HG03469 (cell line): ENCODE measurements at regions not wholly inside any gene's neighbourhood (a gene's known extent, or its start where the extent isn't known, plus 50 kb on each side); places are given as distances from the start of the nearest gene placed in this dataset.
A peak's percentile ranks its signal among the peaks of the same experiment; 100 is the strongest.
"Not testable (repeated sequence)": the region's sequence is repeated elsewhere in the genome, so short reads cannot be mapped to it uniquely, and the experiment has no call there.

ENCODE experiments used
- ATAC-seq: cut with Tn5 transposase; IDR thresholded peaks from one replicate; pipeline ENCODE4 v1.9.1; 2021; ENCODE audit warnings: mild to moderate bottlenecking, moderate library complexity, moderate number of reproducible peaks; ENCODE audit not compliant: unreplicated experiment

- ATAC-seq, result no peak
Measured at GRCh38 chr1:147071142-147071541, 101.1 kb downstream of the PRKAB2 start.

DNA sequence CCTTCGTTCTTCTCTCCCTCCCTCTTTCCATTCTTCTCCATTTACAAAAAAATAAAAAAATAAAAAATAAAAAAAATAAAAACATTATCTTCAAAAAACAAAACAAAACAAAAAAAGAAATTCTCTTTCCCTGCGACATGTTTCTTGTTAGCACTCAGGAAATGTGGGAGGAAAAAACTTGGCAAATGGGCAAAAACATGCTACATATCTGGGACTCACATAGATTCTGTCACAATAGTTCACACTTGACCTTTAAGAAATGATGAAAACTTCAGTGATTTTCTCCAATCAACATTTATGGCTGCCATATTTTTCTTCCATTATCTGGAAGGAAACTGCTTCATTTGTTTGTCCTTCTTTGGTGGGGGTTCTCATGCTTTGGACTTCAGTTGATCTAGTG is 109.3 kb downstream of the PRKAB2 start:
- ATAC-seq, result no peak

- ATAC-seq, result not testable (repeated sequence)
Measured at GRCh38 chr1:147061880-147062279, 110.4 kb downstream of the PRKAB2 start.

GRCh38 chr1:147053269-147053668 is 115.1 kb downstream of the NBPF12 start:
- no peak for ATAC-seq

GRCh38 chr1:147052677-147053076 is 114.6 kb downstream of the NBPF12 start:
- ATAC-seq, result no peak

DNA sequence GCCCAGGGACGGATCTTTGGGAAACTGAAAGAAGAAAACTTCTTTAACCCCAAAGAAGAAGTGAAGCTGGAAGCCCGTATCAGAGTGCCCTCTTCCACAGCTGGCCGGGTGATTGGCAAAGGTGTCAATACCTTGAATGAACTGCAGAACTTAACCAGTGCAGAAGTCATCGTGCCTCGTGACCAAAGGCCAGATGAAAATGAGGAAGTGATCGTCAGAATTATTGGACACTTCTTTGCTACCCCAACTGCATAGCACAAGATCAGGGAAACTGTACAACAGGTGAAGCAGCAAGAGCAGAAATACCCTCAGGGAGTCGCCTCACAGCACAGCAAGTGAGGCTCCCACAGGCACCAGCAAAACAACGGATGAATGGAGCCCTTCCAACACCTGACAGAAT is 114.0 kb downstream of the NBPF12 start:
- no peak for ATAC-seq

GRCh38 chr1:147051136-147051535 is 113.0 kb downstream of the NBPF12 start:
- no peak for ATAC-seq

DNA sequence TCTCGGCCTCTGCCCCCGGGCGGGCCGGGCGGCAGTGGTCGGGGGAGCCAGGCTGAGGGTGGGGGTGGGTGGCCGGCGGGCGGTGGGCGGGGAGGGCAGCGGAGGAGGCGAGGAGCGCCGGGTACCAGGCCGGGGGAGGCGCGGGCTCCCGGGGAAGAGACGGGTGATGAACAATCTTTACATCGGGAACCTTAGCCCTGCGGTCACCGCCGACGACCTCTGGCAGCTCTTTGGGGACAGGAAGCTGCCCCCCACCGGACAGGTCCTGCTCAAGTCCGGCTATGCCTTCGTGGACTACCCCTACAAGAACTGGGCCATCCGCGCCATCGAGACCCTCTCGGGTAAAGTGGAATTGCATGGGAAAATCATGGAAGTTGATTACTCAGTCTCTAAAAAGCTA is 112.5 kb downstream of the NBPF12 start:
- no peak for ATAC-seq

DNA sequence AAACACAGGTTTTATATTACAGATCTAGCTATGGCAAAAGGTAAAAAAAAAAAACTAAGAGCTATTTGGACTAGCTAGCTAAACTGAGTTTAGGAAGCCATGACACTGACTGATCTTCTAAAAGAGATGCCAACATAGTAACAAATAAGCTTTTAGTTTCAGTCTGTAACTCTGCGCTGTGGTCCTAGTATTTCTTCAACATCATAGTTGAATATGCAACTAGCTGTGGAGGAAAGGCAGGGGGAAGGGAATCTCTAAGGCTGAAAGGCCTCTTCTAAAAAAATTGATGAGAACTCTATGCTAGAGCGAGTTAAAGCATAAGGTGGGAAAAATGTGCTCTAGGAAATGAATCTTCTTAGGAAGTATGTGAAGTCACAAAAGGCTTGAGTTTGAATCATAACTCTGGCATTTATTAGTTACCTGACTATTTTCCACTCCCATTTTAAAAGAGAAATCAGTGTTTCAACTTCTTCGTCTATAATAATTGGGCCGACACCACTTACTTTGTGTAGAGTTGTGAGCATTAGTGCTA is 108.8 kb downstream of the NBPF12 start:
- peak; percentile 30 for ATAC-seq

DNA sequence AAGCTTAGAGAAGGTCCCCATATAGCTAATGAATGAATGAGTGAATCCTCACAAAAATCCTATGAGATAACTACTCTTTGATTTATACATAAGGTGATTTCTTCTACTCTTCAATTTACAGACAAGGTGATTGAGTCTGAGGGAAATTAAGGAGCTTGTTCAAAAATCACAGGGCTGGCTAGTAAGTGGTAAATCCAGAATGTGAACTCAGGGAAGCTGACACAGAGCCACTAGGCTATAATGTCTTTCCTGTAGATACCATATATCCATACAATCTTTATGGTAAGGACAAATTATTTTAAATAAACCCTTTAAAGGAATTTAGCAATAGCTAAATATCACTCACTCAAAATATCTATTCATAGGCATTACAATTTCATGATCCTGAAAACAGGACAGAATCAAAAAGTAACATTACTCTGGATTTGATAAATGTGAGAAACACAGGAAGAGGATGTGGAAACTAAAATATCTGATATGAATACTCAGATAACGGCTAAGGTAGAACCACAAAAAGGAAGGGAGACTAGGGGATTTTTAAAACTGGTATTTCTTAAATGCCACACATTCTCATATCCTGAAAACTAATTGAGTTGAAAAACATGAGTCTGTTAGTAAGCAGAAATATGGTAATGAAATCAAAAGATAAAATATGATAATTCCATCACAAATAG is 108.2 kb downstream of the NBPF12 start:
- ATAC-seq, result peak; percentile 34
